GM19035 (cell line): ENCODE measurements at regions not wholly inside any gene's neighbourhood (a gene's known extent, or its start where the extent isn't known, plus 50 kb on each side); places are given as distances from the start of the nearest gene placed in this dataset.
A peak's percentile ranks its signal among the peaks of the same experiment; 100 is the strongest.
"Not testable (repeated sequence)": the region's sequence is repeated elsewhere in the genome, so short reads cannot be mapped to it uniquely, and the experiment has no call there.

Experiments
- ATAC-seq: cut with Tn5 transposase; IDR thresholded peaks from one replicate; pipeline ENCODE4 v1.9.1; 2021; ENCODE audit not compliant: unreplicated experiment

- ATAC-seq: no peak
Measured at GRCh38 chr1:222009105-222009730, 267.3 kb upstream of the DUSP10 start.

GRCh38 chr1:222006715-222007114 is 264.8 kb upstream of the DUSP10 start:
- no peak for ATAC-seq

- ATAC-seq: no peak
Measured at GRCh38 chr1:222004784-222005183, 262.9 kb upstream of the DUSP10 start.

GRCh38 chr1:222004034-222004433 is 262.1 kb upstream of the DUSP10 start:
- ATAC-seq: no peak

GRCh38 chr1:222002503-222002902 is 260.6 kb upstream of the DUSP10 start:
- ATAC-seq: no peak

- no peak for ATAC-seq
Measured at GRCh38 chr1:222000131-222000530, 258.2 kb upstream of the DUSP10 start.

- ATAC-seq: no peak
Measured at GRCh38 chr1:221998781-221999180, 256.9 kb upstream of the DUSP10 start.

- ATAC-seq: no peak
Measured at GRCh38 chr1:221998186-221998612, 256.3 kb upstream of the DUSP10 start.

- ATAC-seq: not testable (repeated sequence)
Measured at GRCh38 chr1:221997012-221997411, 255.1 kb upstream of the DUSP10 start.

- ATAC-seq: no peak
Measured at GRCh38 chr1:221994939-221995338, 253.1 kb upstream of the DUSP10 start.

- peak; percentile 73 for ATAC-seq
Measured at GRCh38 chr1:221994274-221994698, 252.4 kb upstream of the DUSP10 start.

- ATAC-seq: no peak
Measured at GRCh38 chr1:221993444-221993948, 251.6 kb upstream of the DUSP10 start.

GRCh38 chr1:221992427-221992826 is 250.5 kb upstream of the DUSP10 start:
- no peak for ATAC-seq

- no peak for ATAC-seq
Measured at GRCh38 chr1:221991221-221991620, 249.3 kb upstream of the DUSP10 start.

GRCh38 chr1:221989741-221990140 is 247.9 kb upstream of the DUSP10 start:
- no peak for ATAC-seq

- ATAC-seq: no peak
Measured at GRCh38 chr1:221988829-221989228, 246.9 kb upstream of the DUSP10 start.

- no peak for ATAC-seq
Measured at GRCh38 chr1:221987860-221988520, 246.1 kb upstream of the DUSP10 start.

- no peak for ATAC-seq
Measured at GRCh38 chr1:221983444-221983843, 241.6 kb upstream of the DUSP10 start.

- no peak for ATAC-seq
Measured at GRCh38 chr1:221981461-221981860, 239.6 kb upstream of the DUSP10 start.

- no peak for ATAC-seq
Measured at GRCh38 chr1:221979444-221980032, 237.6 kb upstream of the DUSP10 start.

GRCh38 chr1:221978631-221979334 is 236.9 kb upstream of the DUSP10 start:
- not testable (repeated sequence) for ATAC-seq
